Stimulated activated CD4-positive, alpha-beta T cell treated with anti-CD3 and anti-CD28 coated beads, TNF-alpha, amount 100 ng/mL, for 1 hour (primary cell): ENCODE measurements at regions not wholly inside any gene's neighbourhood (a gene's known extent, or its start where the extent isn't known, plus 50 kb on each side); places are given as distances from the start of the nearest gene placed in this dataset.

Experiments
- DNase-seq, 3 donors: peaks; one replicate each; pipeline ENCODE4 v3.0.0-alpha.2; 2020; ENCODE audit warnings: low read depth in 3 of 3, low spot score in 1 of 3

GRCh38 chr3:124563376-124563775 lies 166.9 kb upstream of the UMPS start:
- no peak for DNase-seq

GRCh38 chr3:124565013-124565412 lies 165.2 kb upstream of the UMPS start:
- DNase-seq, result peak in 1 of 3 donors; percentile 18

GRCh38 chr3:124565551-124565950 lies 164.7 kb upstream of the UMPS start:
- no peak for DNase-seq

GRCh38 chr3:124566701-124567100 lies 163.6 kb upstream of the UMPS start:
- no peak for DNase-seq

- no peak for DNase-seq
Observed at GRCh38 chr3:124567179-124567578, 163.1 kb upstream of the UMPS start.

GRCh38 chr3:124569761-124570160 lies 160.5 kb upstream of the UMPS start:
- no peak for DNase-seq

GRCh38 chr3:124570232-124570631 lies 160.0 kb upstream of the UMPS start:
- no peak for DNase-seq

GRCh38 chr3:124572851-124573405 lies 157.3 kb upstream of the UMPS start:
- no peak for DNase-seq

GRCh38 chr3:124574012-124574411 lies 156.2 kb upstream of the UMPS start:
- no peak for DNase-seq

- no peak for DNase-seq
Observed at GRCh38 chr3:124576565-124577493, 153.4 kb upstream of the UMPS start.

GRCh38 chr3:124577494-124578167 lies 152.6 kb upstream of the UMPS start:
- DNase-seq, result no peak

- DNase-seq, result no peak
Observed at GRCh38 chr3:124579641-124580040, 150.6 kb upstream of the UMPS start.

- DNase-seq, result no peak
Observed at GRCh38 chr3:124582196-124582595, 148.1 kb upstream of the UMPS start.

GRCh38 chr3:124582621-124583395 lies 147.4 kb upstream of the UMPS start:
- DNase-seq, result no peak

- DNase-seq, result no peak
Observed at GRCh38 chr3:124584245-124584551, 146.1 kb upstream of the UMPS start.

- DNase-seq, result peak in 1 of 3 donors; percentile 24
Observed at GRCh38 chr3:124584552-124585391, 145.5 kb upstream of the UMPS start.

- no peak for DNase-seq
Observed at GRCh38 chr3:124586126-124587052, 143.9 kb upstream of the UMPS start.

- no peak for DNase-seq
Observed at GRCh38 chr3:124587053-124587408, 143.2 kb upstream of the UMPS start.

GRCh38 chr3:124588036-124588435 lies 142.2 kb upstream of the UMPS start:
- no peak for DNase-seq

GRCh38 chr3:124588794-124589193 lies 141.5 kb upstream of the UMPS start:
- DNase-seq, result no peak
